LNCaP clone FGC (cell line): ENCODE measurements at regions not wholly inside any gene's neighbourhood (a gene's known extent, or its start where the extent isn't known, plus 50 kb on each side); places are given as distances from the start of the nearest gene placed in this dataset.
A peak's percentile ranks its signal among the peaks of the same experiment; 100 is the strongest.

Experiments
- DNase-seq: peaks from one replicate; pipeline ENCODE4 v3.0.0-alpha.2; 2011; ENCODE audit warnings: low read depth
- H3K4me3 ChIP-seq: 2 replicates; pipeline ENCODE4 v1.5.1; 2011; ENCODE audit warnings: mild to moderate bottlenecking, low read depth, low read length, control low read depth
- TF ChIP-seq, protein P1 (sequence below): IDR thresholded peaks from 2 replicates; pipeline ENCODE4 v1.5.1; 2012; ENCODE audit warnings: mild to moderate bottlenecking; ENCODE audit not compliant: control insufficient read depth, insufficient read depth; ENCODE audit errors: extremely low read depth

DNA sequence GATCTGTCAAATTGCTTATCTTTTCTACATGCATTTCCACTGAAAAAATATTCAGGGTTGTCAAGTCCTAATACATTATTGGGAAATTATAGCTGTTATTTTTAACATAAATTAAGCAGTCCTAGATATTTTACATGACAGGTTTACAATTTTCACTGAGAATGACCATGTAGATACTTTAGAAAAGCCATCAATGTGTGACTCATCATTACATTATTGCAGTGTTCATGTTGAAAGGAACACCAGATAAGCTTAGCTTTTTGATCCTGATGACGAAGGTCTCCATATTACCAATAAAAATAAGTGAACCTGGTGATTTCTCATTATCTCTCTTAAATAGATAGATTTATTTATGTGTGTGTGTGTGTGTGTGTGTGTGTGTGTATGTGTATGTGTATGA lies 529.5 kb upstream of the PCDH15 start:
- H3K4me3 ChIP-seq, result no peak overlapping the region
- TF ChIP-seq, protein P1, sequence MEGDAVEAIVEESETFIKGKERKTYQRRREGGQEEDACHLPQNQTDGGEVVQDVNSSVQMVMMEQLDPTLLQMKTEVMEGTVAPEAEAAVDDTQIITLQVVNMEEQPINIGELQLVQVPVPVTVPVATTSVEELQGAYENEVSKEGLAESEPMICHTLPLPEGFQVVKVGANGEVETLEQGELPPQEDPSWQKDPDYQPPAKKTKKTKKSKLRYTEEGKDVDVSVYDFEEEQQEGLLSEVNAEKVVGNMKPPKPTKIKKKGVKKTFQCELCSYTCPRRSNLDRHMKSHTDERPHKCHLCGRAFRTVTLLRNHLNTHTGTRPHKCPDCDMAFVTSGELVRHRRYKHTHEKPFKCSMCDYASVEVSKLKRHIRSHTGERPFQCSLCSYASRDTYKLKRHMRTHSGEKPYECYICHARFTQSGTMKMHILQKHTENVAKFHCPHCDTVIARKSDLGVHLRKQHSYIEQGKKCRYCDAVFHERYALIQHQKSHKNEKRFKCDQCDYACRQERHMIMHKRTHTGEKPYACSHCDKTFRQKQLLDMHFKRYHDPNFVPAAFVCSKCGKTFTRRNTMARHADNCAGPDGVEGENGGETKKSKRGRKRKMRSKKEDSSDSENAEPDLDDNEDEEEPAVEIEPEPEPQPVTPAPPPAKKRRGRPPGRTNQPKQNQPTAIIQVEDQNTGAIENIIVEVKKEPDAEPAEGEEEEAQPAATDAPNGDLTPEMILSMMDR, result no peak
- no peak for DNase-seq

DNA sequence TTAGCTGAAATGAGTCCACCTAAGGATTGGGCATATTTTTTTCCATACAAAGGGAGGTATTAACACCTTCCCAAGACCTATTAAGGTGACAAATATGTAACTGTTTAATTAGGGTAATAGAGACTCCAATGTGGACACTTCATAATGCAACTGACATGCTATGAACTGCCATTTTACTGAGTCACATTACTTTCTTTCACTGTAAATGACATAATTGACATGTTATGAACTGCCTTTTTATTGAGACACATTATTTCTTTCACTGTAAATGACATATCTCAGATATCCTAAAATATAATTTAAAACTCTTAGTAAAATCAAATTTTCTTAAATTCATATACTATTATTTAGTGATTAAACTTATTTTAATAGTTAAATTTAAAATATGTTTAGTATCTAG lies 528.8 kb upstream of the PCDH15 start:
- no peak overlapping the region for H3K4me3 ChIP-seq
- no peak for DNase-seq
- TF ChIP-seq, protein P1, result no peak

- H3K4me3 ChIP-seq, result no peak overlapping the region
- no peak for DNase-seq
- TF ChIP-seq, protein P1, result no peak
These were observed 519.2 kb upstream of the PCDH15 start for GRCh38 chr10:55320187-55320700.

DNA sequence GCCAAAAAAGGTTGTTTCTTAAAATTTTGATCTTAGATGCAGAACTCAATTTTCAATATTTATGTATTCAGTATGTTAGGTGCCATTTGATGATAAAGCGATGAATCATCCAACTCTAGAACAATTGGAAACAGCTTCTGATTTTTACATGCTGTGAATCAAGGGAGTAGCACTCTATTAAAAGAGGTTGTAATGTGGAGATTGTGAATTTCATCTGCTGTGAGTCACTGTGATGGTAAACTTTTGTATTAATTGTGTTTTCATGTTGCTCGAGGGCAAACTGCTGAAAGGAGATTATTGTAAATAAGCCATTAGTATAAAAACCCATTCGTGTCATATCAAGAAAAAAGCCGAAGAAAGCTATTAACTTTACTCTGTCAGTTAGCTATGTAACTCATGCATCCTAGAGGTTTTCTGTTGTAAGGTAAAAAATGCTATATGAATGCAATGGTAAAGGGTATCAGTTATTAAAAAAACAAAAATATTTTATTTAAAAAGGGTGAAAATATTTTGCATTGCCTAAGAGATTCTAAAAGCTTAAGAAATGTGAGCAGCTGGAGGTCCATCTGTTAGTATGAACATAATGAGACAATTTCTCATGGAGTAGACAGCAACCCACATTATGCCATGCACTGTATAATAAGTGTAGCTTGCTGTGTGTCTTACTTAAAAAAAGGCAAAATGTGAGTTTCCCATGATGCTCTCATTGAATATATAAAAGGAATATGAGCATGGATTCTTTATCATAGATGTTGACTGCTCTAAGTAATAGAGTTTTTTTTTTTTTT lies 511.0 kb upstream of the PCDH15 start:
- no peak for DNase-seq
- no peak overlapping the region for H3K4me3 ChIP-seq
- TF ChIP-seq, protein P1, result no peak

- TF ChIP-seq, protein P1, result no peak
- H3K4me3 ChIP-seq, result no peak overlapping the region
- no peak for DNase-seq
These were observed 509.1 kb upstream of the PCDH15 start for GRCh38 chr10:55310143-55310542.

- TF ChIP-seq, protein P1, result no peak
- no peak overlapping the region for H3K4me3 ChIP-seq
- DNase-seq, result no peak
These were observed 504.3 kb upstream of the PCDH15 start for GRCh38 chr10:55305285-55305684.

GRCh38 chr10:55287346-55287745 lies 486.3 kb upstream of the PCDH15 start:
- H3K4me3 ChIP-seq, result no peak overlapping the region
- DNase-seq, result no peak
- TF ChIP-seq, protein P1, result peak; percentile 47
